ENCODE measurements at regions not wholly inside any gene's neighbourhood (a gene's known extent, or its start where the extent isn't known, plus 50 kb on each side); places are given as distances from the start of the nearest gene placed in this dataset.

- TF ChIP-seq CTCF (IDR thresholded peaks at IDR 0.05; ENCODE audit: low read depth, low read length) = no peak
- DNase-seq (ENCODE audit: low read depth in 2 of 2) = peak; percentile 44 to 67
- no peak overlapping the region for H3K4me3 ChIP-seq (replicated peaks in 1 of 2; ENCODE audit: low read depth in 2 of 2, low read length in 2 of 2)
Measured at GRCh38 chr9:2260417-2261306, 245.5 kb downstream of the SMARCA2 start.

- no peak for TF ChIP-seq CTCF (IDR thresholded peaks at IDR 0.05; ENCODE audit: low read depth, low read length)
- H3K4me3 ChIP-seq (replicated peaks in 1 of 2; ENCODE audit: low read depth in 2 of 2, low read length in 2 of 2) = no peak overlapping the region
- no peak for DNase-seq (ENCODE audit: low read depth in 2 of 2)
Measured at GRCh38 chr9:2261421-2262103, 246.4 kb downstream of the SMARCA2 start.

GRCh38 chr9:2262386-2263071 lies 247.4 kb downstream of the SMARCA2 start:
- no peak for DNase-seq (ENCODE audit: low read depth in 2 of 2)
- TF ChIP-seq CTCF (IDR thresholded peaks at IDR 0.05; ENCODE audit: low read depth, low read length) = no peak
- H3K4me3 ChIP-seq (replicated peaks in 1 of 2; ENCODE audit: low read depth in 2 of 2, low read length in 2 of 2) = no peak overlapping the region

GRCh38 chr9:2263111-2263510 lies 248.0 kb downstream of the SMARCA2 start:
- TF ChIP-seq CTCF (IDR thresholded peaks at IDR 0.05; ENCODE audit: low read depth, low read length) = no peak

GRCh38 chr9:2263665-2264064 lies 248.5 kb downstream of the SMARCA2 start:
- TF ChIP-seq CTCF (IDR thresholded peaks at IDR 0.05; ENCODE audit: low read depth, low read length) = no peak
- no peak for DNase-seq (ENCODE audit: low read depth in 2 of 2)
- no peak overlapping the region for H3K4me3 ChIP-seq (replicated peaks in 1 of 2; ENCODE audit: low read depth in 2 of 2, low read length in 2 of 2)

More at GRCh38 chr9:2263111-2263510, 248.0 kb downstream of the SMARCA2 start:
- no peak overlapping the region for H3K4me3 ChIP-seq (replicated peaks in 1 of 2; ENCODE audit: low read depth in 2 of 2, low read length in 2 of 2)
- DNase-seq (ENCODE audit: low read depth in 2 of 2) = no peak

- no peak overlapping the region for H3K4me3 ChIP-seq (replicated peaks in 1 of 2; ENCODE audit: low read depth in 2 of 2, low read length in 2 of 2)
- DNase-seq (ENCODE audit: low read depth in 2 of 2) = no peak
- TF ChIP-seq CTCF (IDR thresholded peaks at IDR 0.05; ENCODE audit: low read depth, low read length) = no peak
Measured at GRCh38 chr9:2264081-2264480, 248.9 kb downstream of the SMARCA2 start.

Measured in cardiac fibroblast (primary cell).